ENCODE measurements at regions not wholly inside any gene's neighbourhood (a gene's known extent, or its start where the extent isn't known, plus 50 kb on each side); places are given as distances from the start of the nearest gene placed in this dataset.
A peak's percentile ranks its signal among the peaks of the same experiment; 100 is the strongest.

- DNase-seq (ENCODE audit: extremely low spot score, unreplicated experiment): no peak
- Mint-ChIP-seq H3K4me1 (ENCODE audit: unreplicated experiment) (peaks cover 18% of the 10 kb centered on the region), H3K9me3 (peaks cover 4% of the 10 kb centered on the region), H3K4me3 (no peak overlapping the region), H3K27me3 (no peaks in the 10 kb centered on the region), H3K27ac (no peak overlapping the region), H3K36me3 (no peaks in the 10 kb centered on the region)
- TF ChIP-seq, protein P1, sequence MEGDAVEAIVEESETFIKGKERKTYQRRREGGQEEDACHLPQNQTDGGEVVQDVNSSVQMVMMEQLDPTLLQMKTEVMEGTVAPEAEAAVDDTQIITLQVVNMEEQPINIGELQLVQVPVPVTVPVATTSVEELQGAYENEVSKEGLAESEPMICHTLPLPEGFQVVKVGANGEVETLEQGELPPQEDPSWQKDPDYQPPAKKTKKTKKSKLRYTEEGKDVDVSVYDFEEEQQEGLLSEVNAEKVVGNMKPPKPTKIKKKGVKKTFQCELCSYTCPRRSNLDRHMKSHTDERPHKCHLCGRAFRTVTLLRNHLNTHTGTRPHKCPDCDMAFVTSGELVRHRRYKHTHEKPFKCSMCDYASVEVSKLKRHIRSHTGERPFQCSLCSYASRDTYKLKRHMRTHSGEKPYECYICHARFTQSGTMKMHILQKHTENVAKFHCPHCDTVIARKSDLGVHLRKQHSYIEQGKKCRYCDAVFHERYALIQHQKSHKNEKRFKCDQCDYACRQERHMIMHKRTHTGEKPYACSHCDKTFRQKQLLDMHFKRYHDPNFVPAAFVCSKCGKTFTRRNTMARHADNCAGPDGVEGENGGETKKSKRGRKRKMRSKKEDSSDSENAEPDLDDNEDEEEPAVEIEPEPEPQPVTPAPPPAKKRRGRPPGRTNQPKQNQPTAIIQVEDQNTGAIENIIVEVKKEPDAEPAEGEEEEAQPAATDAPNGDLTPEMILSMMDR (conservative IDR thresholded peaks at IDR 0.05): peak; percentile 24
Measured at GRCh38 chr5:143648696-143649095, 163.3 kb upstream of the HMHB1 start.

DNA sequence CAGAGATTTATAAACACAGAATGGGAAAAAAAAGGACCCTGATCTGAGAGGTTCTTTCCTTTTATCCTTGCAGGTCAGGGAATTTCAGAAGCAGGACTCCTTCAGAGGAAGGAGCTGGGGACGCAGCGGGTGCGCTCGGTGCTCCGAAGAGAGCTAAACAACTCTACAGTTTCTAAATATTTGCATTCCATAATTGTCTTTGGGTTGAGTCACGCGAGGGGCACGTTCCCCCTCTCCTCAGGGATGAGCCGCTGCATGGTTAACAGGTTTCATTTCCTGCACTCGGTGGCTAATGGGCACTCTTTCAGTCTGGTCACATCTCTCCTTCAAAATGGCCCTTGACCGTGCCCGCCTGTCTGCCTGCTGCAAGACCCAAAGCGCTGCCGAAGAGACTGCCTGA is 165.0 kb upstream of the HMHB1 start:
- DNase-seq (ENCODE audit: extremely low spot score, unreplicated experiment): no peak
- Mint-ChIP-seq H3K9me3 (peaks cover 4% of the 10 kb centered on the region), H3K27ac (no peak overlapping the region), H3K36me3 (no peaks in the 10 kb centered on the region), H3K4me1 (ENCODE audit: unreplicated experiment) (peaks cover 22% of the 10 kb centered on the region), H3K27me3 (no peaks in the 10 kb centered on the region), H3K4me3 (peak overlapping the region; percentile 4)
- TF ChIP-seq, protein P1 (conservative IDR thresholded peaks at IDR 0.05): no peak

DNA sequence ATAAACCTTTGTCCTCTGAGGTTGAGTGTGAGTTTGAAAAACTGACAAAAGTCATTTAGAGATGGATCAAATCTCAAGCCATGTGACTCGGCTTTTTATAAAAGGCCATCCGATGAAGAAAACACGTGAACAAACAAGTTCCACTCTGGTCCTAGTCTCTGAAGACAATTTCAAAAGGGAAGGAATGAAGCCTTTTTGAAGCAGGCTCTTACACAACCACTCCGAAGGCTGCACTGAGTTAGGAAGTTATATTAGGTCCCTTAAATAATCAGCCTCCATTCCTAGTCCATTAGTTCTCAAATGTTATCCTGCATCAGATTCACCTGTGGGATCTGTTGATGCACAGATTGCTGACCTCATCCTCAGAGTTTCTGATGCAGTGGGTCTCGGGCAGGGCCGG is 166.6 kb upstream of the HMHB1 start:
- no peak for DNase-seq (ENCODE audit: extremely low spot score, unreplicated experiment)
- TF ChIP-seq, protein P1 (conservative IDR thresholded peaks at IDR 0.05): no peak
- peaks cover 29% of the 10 kb centered on the region for H3K4me1 Mint-ChIP-seq (ENCODE audit: unreplicated experiment)

DNA sequence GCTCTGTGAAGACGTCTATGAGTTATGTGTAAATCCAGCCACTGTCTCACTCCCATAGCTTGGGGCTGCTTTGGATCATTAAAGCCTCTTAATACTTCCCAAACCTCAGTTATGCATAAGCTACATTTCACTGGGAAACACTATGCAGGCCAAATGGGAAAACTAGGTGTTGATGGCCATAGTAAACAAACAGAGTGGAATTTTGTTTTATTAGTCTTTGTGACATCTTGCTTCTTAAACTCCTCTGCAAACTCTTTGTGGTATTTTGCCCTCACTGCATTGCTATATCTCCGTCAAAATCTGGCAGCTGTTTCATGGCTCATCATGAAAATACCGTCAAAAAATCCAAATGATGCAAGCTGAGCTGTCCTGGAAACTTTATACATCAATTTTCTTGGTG is 167.2 kb upstream of the HMHB1 start:
- no peak for DNase-seq (ENCODE audit: extremely low spot score, unreplicated experiment)

More for the DNA sequence above, 166.6 kb upstream of the HMHB1 start:
- no peak overlapping the region for H3K4me3 Mint-ChIP-seq
- no peak overlapping the region for H3K27ac Mint-ChIP-seq
- H3K27me3 Mint-ChIP-seq: no peaks in the 10 kb centered on the region
- no peaks in the 10 kb centered on the region for H3K36me3 Mint-ChIP-seq
- peaks cover 4% of the 10 kb centered on the region for H3K9me3 Mint-ChIP-seq

DNA sequence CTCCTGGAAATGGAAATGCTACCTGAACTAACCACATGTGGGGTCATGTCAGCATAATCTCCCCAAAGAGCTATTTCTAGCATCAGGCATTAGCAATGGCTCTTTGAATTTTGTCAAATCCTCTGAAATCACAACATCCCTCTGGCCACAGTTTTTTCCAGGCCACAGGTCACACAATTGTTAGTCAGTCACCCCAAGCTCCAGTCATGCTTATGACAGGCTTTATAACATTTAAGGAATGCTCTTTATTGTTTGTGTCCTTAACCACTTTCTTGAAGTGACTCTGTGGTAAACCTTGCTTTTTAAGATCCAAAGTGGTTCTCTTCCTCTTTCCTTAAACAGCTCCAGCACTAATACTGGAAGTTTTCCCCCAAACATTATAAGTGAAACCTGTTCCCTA is 169.2 kb upstream of the HMHB1 start:
- peaks cover 29% of the 10 kb centered on the region for H3K4me1 Mint-ChIP-seq (ENCODE audit: unreplicated experiment)
- H3K27ac Mint-ChIP-seq: no peak overlapping the region
- H3K36me3 Mint-ChIP-seq: no peaks in the 10 kb centered on the region
- TF ChIP-seq, protein P1 (conservative IDR thresholded peaks at IDR 0.05): no peak
- DNase-seq (ENCODE audit: extremely low spot score, unreplicated experiment): no peak
- no peaks in the 10 kb centered on the region for H3K27me3 Mint-ChIP-seq
- no peak overlapping the region for H3K4me3 Mint-ChIP-seq
- H3K9me3 Mint-ChIP-seq: peaks cover 4% of the 10 kb centered on the region

More for the DNA sequence above, 167.2 kb upstream of the HMHB1 start:
- peaks cover 4% of the 10 kb centered on the region for H3K9me3 Mint-ChIP-seq
- TF ChIP-seq, protein P1 (conservative IDR thresholded peaks at IDR 0.05): no peak
- no peaks in the 10 kb centered on the region for H3K36me3 Mint-ChIP-seq
- H3K27ac Mint-ChIP-seq: no peak overlapping the region
- no peaks in the 10 kb centered on the region for H3K27me3 Mint-ChIP-seq
- H3K4me3 Mint-ChIP-seq: no peak overlapping the region
- peaks cover 29% of the 10 kb centered on the region for H3K4me1 Mint-ChIP-seq (ENCODE audit: unreplicated experiment)

All from type B pancreatic cell (in vitro differentiated cells).